ENCODE measurements at regions not wholly inside any gene's neighbourhood (a gene's known extent, or its start where the extent isn't known, plus 50 kb on each side); places are given as distances from the start of the nearest gene placed in this dataset.

DNA sequence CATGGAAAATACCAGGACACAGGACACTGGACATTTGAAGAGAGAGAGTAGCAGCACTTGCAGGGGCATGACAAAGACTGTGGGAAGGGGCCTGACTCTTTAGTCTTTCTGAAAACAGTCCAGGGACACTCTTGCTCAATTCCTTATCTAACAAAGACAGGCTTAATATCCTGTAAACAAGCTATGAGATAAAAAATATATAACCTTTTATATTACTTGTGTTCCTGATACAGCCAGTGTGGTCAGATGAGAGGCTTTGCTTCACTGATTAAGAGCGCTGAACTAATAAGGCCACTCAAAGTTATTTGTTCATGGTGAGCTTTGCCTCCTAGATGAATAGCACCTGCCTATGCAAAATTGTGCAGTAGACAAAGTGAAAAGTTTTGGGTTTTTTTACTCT is 518.7 kb downstream of the LRRC70 start:
- TF ChIP-seq, protein P1, sequence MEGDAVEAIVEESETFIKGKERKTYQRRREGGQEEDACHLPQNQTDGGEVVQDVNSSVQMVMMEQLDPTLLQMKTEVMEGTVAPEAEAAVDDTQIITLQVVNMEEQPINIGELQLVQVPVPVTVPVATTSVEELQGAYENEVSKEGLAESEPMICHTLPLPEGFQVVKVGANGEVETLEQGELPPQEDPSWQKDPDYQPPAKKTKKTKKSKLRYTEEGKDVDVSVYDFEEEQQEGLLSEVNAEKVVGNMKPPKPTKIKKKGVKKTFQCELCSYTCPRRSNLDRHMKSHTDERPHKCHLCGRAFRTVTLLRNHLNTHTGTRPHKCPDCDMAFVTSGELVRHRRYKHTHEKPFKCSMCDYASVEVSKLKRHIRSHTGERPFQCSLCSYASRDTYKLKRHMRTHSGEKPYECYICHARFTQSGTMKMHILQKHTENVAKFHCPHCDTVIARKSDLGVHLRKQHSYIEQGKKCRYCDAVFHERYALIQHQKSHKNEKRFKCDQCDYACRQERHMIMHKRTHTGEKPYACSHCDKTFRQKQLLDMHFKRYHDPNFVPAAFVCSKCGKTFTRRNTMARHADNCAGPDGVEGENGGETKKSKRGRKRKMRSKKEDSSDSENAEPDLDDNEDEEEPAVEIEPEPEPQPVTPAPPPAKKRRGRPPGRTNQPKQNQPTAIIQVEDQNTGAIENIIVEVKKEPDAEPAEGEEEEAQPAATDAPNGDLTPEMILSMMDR (IDR thresholded peaks at IDR 0.05) = no peak
- TF ChIP-seq POLR2A (IDR thresholded peaks at IDR 0.05) = no peak
